Esophagus muscularis mucosa (tissue), 3 donors: ENCODE measurements at regions not wholly inside any gene's neighbourhood (a gene's known extent, or its start where the extent isn't known, plus 50 kb on each side); places are given as distances from the start of the nearest gene placed in this dataset.

Source experiments
- POLR2A ChIP-seq: fragments of 450-650 bp; IDR thresholded peaks from one replicate; pipeline ENCODE4 v1.6.1; 2017; ENCODE audit warnings: antibody characterized with exemption, moderate library complexity, mild to moderate bottlenecking, low read depth
- POLR2AphosphoS5 ChIP-seq, 2 donors: sonication (generic); formaldehyde crosslinking; IDR thresholded peaks; one replicate each; pipeline ENCODE4 v1.6.1; 2017; ENCODE audit warnings: antibody characterized with exemption in 2 of 2
- TF ChIP-seq, protein P1 (sequence below), 3 experiments: fragments of 200-600 bp in 2 of 3; fragments of 450-650 bp in 1 of 3; sonication (generic) in 2 of 3; IDR thresholded peaks; one replicate each; pipeline ENCODE4 v1.5.1; 2017 to 2019; ENCODE audit warnings: antibody characterized with exemption in 3 of 3, mild to moderate bottlenecking in 2 of 3, moderate library complexity in 1 of 3

DNA sequence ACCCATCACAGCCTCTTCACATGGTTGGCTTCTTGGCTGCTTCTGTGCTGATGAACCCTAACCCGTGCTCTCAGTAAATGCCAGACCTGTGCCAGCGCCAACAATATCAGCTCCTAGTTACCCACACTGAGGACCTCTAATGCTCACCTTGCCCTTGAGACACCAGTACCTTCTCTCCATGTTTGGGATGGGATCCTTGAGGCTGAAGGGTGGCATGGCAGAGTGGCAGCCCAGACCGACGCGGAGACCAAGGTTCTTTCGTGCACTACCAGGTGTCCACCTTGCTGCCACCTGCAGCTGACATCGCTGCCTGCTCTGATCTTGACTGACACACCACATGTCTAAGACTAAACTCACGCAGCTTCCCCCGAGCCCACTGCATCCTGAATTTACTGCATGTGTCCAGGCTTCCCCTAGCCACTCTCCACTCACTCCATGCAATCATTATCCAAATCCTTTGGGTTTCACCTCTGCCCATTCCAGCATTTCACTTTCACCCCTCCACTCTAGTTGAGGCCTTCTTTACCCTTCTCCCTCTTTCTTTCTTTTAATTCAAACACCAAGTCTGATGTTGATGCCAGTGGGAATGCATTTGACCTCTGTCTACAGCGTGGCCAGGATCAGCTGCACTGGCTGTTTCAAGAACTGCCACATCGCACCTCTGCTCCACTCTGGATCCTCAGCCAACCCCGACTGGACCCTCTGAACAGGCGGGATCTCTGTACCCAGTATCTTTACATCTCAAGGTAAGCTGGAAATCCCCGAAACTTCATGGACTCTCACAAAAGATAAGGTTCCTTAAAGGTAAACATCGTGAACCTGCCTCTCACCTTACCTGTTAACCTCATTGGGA, 294.9 kb downstream of the GLRX3 start:
- TF ChIP-seq, protein P1, sequence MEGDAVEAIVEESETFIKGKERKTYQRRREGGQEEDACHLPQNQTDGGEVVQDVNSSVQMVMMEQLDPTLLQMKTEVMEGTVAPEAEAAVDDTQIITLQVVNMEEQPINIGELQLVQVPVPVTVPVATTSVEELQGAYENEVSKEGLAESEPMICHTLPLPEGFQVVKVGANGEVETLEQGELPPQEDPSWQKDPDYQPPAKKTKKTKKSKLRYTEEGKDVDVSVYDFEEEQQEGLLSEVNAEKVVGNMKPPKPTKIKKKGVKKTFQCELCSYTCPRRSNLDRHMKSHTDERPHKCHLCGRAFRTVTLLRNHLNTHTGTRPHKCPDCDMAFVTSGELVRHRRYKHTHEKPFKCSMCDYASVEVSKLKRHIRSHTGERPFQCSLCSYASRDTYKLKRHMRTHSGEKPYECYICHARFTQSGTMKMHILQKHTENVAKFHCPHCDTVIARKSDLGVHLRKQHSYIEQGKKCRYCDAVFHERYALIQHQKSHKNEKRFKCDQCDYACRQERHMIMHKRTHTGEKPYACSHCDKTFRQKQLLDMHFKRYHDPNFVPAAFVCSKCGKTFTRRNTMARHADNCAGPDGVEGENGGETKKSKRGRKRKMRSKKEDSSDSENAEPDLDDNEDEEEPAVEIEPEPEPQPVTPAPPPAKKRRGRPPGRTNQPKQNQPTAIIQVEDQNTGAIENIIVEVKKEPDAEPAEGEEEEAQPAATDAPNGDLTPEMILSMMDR (IDR thresholded peaks at IDR 0.05): no peak
- TF ChIP-seq POLR2A: no peak
- TF ChIP-seq POLR2AphosphoS5 (IDR thresholded peaks at IDR 0.05): no peak
